ENCODE measurements at regions not wholly inside any gene's neighbourhood (a gene's known extent, or its start where the extent isn't known, plus 50 kb on each side); places are given as distances from the start of the nearest gene placed in this dataset.

DNA sequence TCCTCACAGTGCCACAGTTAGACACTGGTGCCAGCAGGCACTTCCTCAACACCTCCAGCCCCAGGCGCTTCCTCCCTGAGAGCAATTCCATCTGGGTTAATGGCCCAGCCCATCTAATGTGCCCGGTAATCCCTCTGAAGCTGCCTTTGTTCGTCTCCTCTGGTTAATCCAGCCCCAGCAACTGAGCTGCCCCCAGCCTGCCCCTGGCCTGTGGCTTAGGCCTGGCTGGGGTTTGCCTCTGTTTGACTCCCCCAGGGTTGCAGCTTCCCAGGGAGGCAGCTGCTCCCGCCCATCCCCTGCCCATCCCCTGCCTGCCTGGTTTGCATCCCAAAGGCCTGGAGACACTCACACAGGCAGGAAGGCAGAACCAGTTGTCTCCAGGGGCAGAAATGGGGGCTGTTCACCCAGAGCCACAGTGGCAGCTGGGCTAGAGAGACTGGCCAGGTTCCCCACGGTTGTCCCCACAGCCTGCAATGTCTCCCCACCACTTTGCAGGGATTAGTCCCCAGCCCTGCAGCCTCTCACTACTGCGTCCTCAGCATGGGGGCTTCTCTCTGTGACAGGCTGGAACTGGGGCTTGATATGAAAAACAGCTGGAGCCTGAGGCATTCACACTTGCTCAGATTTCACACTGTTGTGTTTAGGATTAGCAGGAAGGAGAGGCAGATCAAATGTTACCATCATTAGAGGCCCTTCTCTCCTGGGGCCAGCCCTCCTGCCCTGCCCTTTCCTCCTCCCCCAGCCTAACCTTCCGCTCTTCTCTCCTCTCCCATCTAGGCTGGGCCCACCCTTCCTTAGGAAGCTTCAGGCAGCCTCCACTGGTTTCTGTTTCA is 120.2 kb downstream of the TLR5 start (continued):
- TF ChIP-seq SP2 (IDR thresholded peaks at IDR 0.05; ENCODE audit: low read length) (no peak), RBBP5 (IDR thresholded peaks at IDR 0.05; ENCODE audit: borderline replicate concordance, low read depth, low read length) (no peak), CEBPB (IDR thresholded peaks at IDR 0.05; ENCODE audit: low read depth, low read length) (no peak), JUN (IDR thresholded peaks at IDR 0.05; ENCODE audit: low read depth, low read length) (no peak), SUZ12 (IDR thresholded peaks at IDR 0.05; ENCODE audit: low read length) (no peak), FOSL1 (IDR thresholded peaks at IDR 0.05; ENCODE audit: insufficient read depth, low read depth, low read length) (no peak), POLR2AphosphoS5 (IDR thresholded peaks at IDR 0.05; ENCODE audit: low read depth, low read length) (peak; percentile 14), EGR1 (IDR thresholded peaks at IDR 0.05; ENCODE audit: borderline replicate concordance, low read depth, low read length) (0 out of 2 replicates have a peak, but pooled peaks have one; percentile 28), PHF8 (conservative IDR thresholded peaks at IDR 0.05; ENCODE audit: low read depth, low read length) (no peak), TEAD4 (IDR thresholded peaks at IDR 0.05; ENCODE audit: low read depth, low read length) (peak; percentile 61), TAF7 (optimal IDR thresholded peaks at IDR 0.05; ENCODE audit: borderline replicate concordance, low read depth, low read length) (peak; percentile 54), JUND (IDR thresholded peaks at IDR 0.05; ENCODE audit: low read length) (no peak), HDAC2 (IDR thresholded peaks at IDR 0.05; ENCODE audit: borderline replicate concordance in 1 of 2, low read depth in 2 of 2, low read length in 2 of 2) (peak; percentile 40 to 87; a peak in 1 of 4 replicates), POU5F1 (IDR thresholded peaks at IDR 0.05; ENCODE audit: low read depth, low read length) (no peak), GABPA (IDR thresholded peaks at IDR 0.05; ENCODE audit: borderline replicate concordance, insufficient read depth, low read length) (0 out of 2 replicates have a peak, but pooled peaks have one; percentile 21), EP300 (IDR thresholded peaks at IDR 0.05; ENCODE audit: borderline replicate concordance in 1 of 2, low read depth in 2 of 2, low read length in 2 of 2) (peak in 1 of 2 experiments; percentile 34; a peak in 1 of 3 replicates), KDM5A (IDR thresholded peaks at IDR 0.05; ENCODE audit: low read length) (no peak), CTBP2 (IDR thresholded peaks at IDR 0.05; ENCODE audit: borderline replicate concordance, insufficient read depth, insufficient read length, low read length) (peak; percentile 78), CBX8 (IDR thresholded peaks at IDR 0.05; ENCODE audit: borderline replicate concordance, low read depth, low read length) (no peak), POLR2A (IDR thresholded peaks at IDR 0.05; ENCODE audit: control extremely low read depth in 1 of 2, low read depth in 2 of 2, low read length in 2 of 2) (peak; percentile 39 to 46; a peak in 2 of 3 replicates)
- TF ChIP-seq, protein P1, sequence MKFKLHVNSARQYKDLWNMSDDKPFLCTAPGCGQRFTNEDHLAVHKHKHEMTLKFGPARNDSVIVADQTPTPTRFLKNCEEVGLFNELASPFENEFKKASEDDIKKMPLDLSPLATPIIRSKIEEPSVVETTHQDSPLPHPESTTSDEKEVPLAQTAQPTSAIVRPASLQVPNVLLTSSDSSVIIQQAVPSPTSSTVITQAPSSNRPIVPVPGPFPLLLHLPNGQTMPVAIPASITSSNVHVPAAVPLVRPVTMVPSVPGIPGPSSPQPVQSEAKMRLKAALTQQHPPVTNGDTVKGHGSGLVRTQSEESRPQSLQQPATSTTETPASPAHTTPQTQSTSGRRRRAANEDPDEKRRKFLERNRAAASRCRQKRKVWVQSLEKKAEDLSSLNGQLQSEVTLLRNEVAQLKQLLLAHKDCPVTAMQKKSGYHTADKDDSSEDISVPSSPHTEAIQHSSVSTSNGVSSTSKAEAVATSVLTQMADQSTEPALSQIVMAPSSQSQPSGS (IDR thresholded peaks at IDR 0.05; ENCODE audit: low read length): peak; percentile 32; the same call in 1 of the 2 replicates
- TF ChIP-seq, protein P2, sequence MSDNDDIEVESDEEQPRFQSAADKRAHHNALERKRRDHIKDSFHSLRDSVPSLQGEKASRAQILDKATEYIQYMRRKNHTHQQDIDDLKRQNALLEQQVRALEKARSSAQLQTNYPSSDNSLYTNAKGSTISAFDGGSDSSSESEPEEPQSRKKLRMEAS (IDR thresholded peaks at IDR 0.05): peak; percentile 74
